Stomach (tissue), 8 donors: ENCODE measurements at regions not wholly inside any gene's neighbourhood (a gene's known extent, or its start where the extent isn't known, plus 50 kb on each side); places are given as distances from the start of the nearest gene placed in this dataset.

ENCODE experiments used
- DNase-seq, 2 donors: peaks; one replicate each; pipeline versions ENCODE4 v3.0.0 to v3.0.0-alpha.2; 2013 to 2019
- H3K27ac ChIP-seq, 5 donors: fragments of 200-600 bp in 4 of 5; sonication (generic) in 4 of 5; one replicate each; pipeline ENCODE4 v1.5.1; 2013 to 2019; ENCODE audit warnings: mild to moderate bottlenecking in 1 of 5, moderate library complexity in 1 of 5
- H3K27me3 ChIP-seq, 3 donors: fragments of 200-600 bp; sonication (generic); one replicate each; pipeline ENCODE4 v1.5.1; 2017 to 2019; ENCODE audit warnings: mixed run types in 1 of 3
- H3K36me3 ChIP-seq, 4 donors: fragments of 200-600 bp; sonication (generic); 1 replicate in 3 of 4; 2 replicates in 1 of 4; pipeline ENCODE4 v1.5.1; 2016 to 2019
- H3K4me1 ChIP-seq, 4 donors: fragments of 200-600 bp; sonication (generic); one replicate each; pipeline ENCODE4 v1.5.1; 2016 to 2019
- H3K4me3 ChIP-seq, 4 donors: fragments of 200-600 bp; sonication (generic) in 3 of 4; one replicate each; pipeline ENCODE4 v1.5.1; 2016 to 2019; ENCODE audit warnings: mild to moderate bottlenecking in 1 of 4
- H3K9me3 ChIP-seq, 4 donors: fragments of 200-600 bp; sonication (generic); one replicate each; pipeline ENCODE4 v1.5.1; 2016 to 2019
- EP300 ChIP-seq: sonication (generic); formaldehyde crosslinking; IDR thresholded peaks from one replicate; pipeline ENCODE4 v1.6.1; 2017; ENCODE audit warnings: antibody characterized with exemption
- POLR2A ChIP-seq, 4 donors: fragments of 450-650 bp; IDR thresholded peaks; one replicate each; pipeline ENCODE4 v1.6.1; 2016; ENCODE audit warnings: antibody characterized with exemption in 4 of 4, control low read depth in 2 of 4, mild to moderate bottlenecking in 1 of 4, moderate library complexity in 1 of 4
- POLR2AphosphoS5 ChIP-seq, 3 donors: sonication (generic); formaldehyde crosslinking; IDR thresholded peaks; one replicate each; pipeline ENCODE4 v1.6.1; 2016; ENCODE audit warnings: antibody characterized with exemption in 3 of 3
- WGBS, 5 donors: extraction: QIAGEN DNeasy Blood & Tissue Kit in 3 of 5; methylation state at CpG; one replicate each; pipeline versions ENCODE4 v1.1.5 to v1.1.7; 2013 to 2018; 5-methylcytosine and 5-hydroxymethylcytosine counted together
- intact Hi-C: fragments of 100-400 bp; cut with DNase I; formaldehyde crosslinking; loops from one replicate; pipeline ENCODE4 v1.15.1; 2023; ENCODE audit warnings: low total_unique reads
- TF ChIP-seq, protein P1 (sequence below), 7 experiments: fragments of 450-650 bp in 4 of 7; fragments of 200-600 bp in 3 of 7; sonication (generic) in 3 of 7; IDR thresholded peaks; one replicate each; pipeline ENCODE4 v1.5.1; 2016 to 2019; ENCODE audit warnings: antibody characterized with exemption in 7 of 7, control low read depth in 2 of 7, mild to moderate bottlenecking in 1 of 7
- donor health status: healthy with polysubstance abuse.
- donor health status: Bipolar disorder and iron deficiency.
- donor health status: healthy.

- DNase-seq, result no peak
- H3K4me1 ChIP-seq, result peaks cover 0 to 8% (median 4%) of the 10 kb centered on the region in 4 donors
- TF ChIP-seq, protein P1, sequence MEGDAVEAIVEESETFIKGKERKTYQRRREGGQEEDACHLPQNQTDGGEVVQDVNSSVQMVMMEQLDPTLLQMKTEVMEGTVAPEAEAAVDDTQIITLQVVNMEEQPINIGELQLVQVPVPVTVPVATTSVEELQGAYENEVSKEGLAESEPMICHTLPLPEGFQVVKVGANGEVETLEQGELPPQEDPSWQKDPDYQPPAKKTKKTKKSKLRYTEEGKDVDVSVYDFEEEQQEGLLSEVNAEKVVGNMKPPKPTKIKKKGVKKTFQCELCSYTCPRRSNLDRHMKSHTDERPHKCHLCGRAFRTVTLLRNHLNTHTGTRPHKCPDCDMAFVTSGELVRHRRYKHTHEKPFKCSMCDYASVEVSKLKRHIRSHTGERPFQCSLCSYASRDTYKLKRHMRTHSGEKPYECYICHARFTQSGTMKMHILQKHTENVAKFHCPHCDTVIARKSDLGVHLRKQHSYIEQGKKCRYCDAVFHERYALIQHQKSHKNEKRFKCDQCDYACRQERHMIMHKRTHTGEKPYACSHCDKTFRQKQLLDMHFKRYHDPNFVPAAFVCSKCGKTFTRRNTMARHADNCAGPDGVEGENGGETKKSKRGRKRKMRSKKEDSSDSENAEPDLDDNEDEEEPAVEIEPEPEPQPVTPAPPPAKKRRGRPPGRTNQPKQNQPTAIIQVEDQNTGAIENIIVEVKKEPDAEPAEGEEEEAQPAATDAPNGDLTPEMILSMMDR (IDR thresholded peaks at IDR 0.05), result no peak
- no peak for TF ChIP-seq POLR2AphosphoS5 (IDR thresholded peaks at IDR 0.05)
- TF ChIP-seq EP300, result no peak
- TF ChIP-seq POLR2A (IDR thresholded peaks at IDR 0.05), result no peak
- no peaks in the 10 kb centered on the region for H3K9me3 ChIP-seq
- intact Hi-C loops, result no loop called here
- no peaks in the 10 kb centered on the region for H3K27me3 ChIP-seq
- no peak overlapping the region for H3K4me3 ChIP-seq
- H3K27ac ChIP-seq, result no peak overlapping the region
- 60 to 84% (median 82%) methylated on average over 6 of the region's 6 CpGs for WGBS, 5 donors
- no peaks in the 10 kb centered on the region for H3K36me3 ChIP-seq
These were observed 272.8 kb upstream of the GATB start for GRCh38 chr4:152033621-152034020.

DNA sequence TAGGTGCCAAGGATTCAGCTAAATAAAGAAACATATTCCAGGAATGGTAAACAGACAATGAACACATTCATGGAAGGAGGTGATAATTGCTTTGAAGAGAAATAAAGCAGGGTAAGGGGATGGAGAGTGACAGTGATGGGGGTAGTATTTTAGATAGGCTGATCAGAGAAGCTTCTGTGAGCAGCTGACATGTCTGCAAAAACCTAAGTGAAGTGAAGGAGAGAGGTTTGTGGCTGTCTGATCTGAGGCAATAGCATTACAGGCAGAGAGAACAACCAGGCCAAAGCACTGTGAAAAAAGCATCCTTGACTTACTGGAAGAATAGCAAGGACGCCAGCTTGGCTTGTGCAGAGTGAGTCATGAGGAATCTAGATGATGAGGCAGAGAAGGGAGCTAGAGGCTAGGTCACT lies 271.9 kb upstream of the GATB start:
- Histone ChIP-seq H3K27ac (peak overlapping the region in 2 of 5 donors; percentile 22 to 52), H3K4me1 (no peaks in the 10 kb centered on the region), H3K9me3 (no peaks in the 10 kb centered on the region), H3K4me3 (no peak overlapping the region), H3K27me3 (no peaks in the 10 kb centered on the region), H3K36me3 (no peaks in the 10 kb centered on the region)
- 40 to 81% (median 75%) methylated on average over 1 of the region's 1 CpG for WGBS, 5 donors
- intact Hi-C loops, result no loop called here
- TF ChIP-seq POLR2AphosphoS5 (IDR thresholded peaks at IDR 0.05) (peak in 1 of 3 donors; percentile 69), POLR2A (IDR thresholded peaks at IDR 0.05) (no peak)
- no peak for DNase-seq

- no peak for DNase-seq
- no peaks in the 10 kb centered on the region for H3K36me3 ChIP-seq
- intact Hi-C loops, result no loop called here
- no peaks in the 10 kb centered on the region for H3K4me1 ChIP-seq
- 81 to 92% (median 91%) methylated on average over 6 of the region's 6 CpGs for WGBS, 5 donors
- H3K4me3 ChIP-seq, result no peak overlapping the region
- TF ChIP-seq, protein P1 (IDR thresholded peaks at IDR 0.05), result no peak
- TF ChIP-seq POLR2AphosphoS5 (IDR thresholded peaks at IDR 0.05), result no peak
- no peak for TF ChIP-seq EP300
- TF ChIP-seq POLR2A (IDR thresholded peaks at IDR 0.05), result no peak
- no peak overlapping the region for H3K27ac ChIP-seq
- no peaks in the 10 kb centered on the region for H3K27me3 ChIP-seq
- H3K9me3 ChIP-seq, result no peaks in the 10 kb centered on the region
These were observed 268.8 kb upstream of the GATB start for GRCh38 chr4:152029631-152030030.

DNA sequence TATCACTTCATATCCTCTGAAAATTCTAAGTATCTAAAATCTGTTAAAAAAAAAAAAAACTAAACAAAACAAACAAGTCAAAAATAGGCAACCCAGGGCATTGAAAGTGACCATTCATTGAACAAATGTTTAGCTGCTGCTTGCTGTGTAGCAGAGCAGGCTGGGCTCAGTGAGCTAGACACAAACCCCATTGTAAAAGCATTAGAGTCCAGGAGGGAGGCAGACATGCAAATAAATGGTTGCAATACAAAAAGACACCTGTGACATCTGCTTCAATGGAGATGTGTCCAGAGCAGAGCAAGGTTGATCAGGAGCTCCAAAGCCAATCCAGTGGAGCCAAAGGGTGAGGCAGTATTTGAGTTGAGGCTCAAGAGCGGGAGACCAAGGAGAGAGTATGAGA lies 267.3 kb upstream of the GATB start:
- no peak overlapping the region for H3K27ac ChIP-seq
- no peak for DNase-seq
- H3K9me3 ChIP-seq, result no peaks in the 10 kb centered on the region
- TF ChIP-seq, protein P1 (IDR thresholded peaks at IDR 0.05), result no peak
- TF ChIP-seq POLR2AphosphoS5 (IDR thresholded peaks at IDR 0.05) (no peak), EP300 (no peak), POLR2A (IDR thresholded peaks at IDR 0.05) (no peak)
- 91 to 100% (median 95%) methylated on average over 1 of the region's 1 CpG for WGBS, 5 donors
- intact Hi-C loops, result no loop called here
- no peaks in the 10 kb centered on the region for H3K4me1 ChIP-seq
- H3K27me3 ChIP-seq, result no peaks in the 10 kb centered on the region
- no peak overlapping the region for H3K4me3 ChIP-seq
- H3K36me3 ChIP-seq, result no peaks in the 10 kb centered on the region

DNA sequence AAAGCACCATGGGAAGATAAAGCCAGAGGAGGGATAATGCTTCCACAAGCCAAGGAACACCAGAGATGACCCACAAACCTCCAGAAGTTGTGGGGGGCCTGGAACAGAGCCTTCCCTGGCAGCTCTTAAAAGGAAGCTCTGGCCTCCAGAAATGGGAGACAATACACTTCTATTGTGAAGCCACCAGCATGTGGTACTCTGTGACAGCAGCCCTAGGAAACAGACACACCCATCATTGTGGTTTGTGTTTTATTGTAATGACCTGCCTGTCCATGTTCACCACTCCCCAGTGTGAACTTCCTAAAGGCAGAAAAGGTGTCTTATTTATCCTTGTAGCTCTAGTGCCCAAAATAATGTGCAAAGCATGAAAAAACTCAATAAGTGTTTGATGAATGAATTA lies 264.1 kb upstream of the GATB start:
- Histone ChIP-seq H3K4me3 (no peak overlapping the region), H3K27ac (no peak overlapping the region), H3K4me1 (no peaks in the 10 kb centered on the region), H3K9me3 (no peaks in the 10 kb centered on the region), H3K36me3 (no peaks in the 10 kb centered on the region), H3K27me3 (no peaks in the 10 kb centered on the region)
- DNase-seq, result no peak
- TF ChIP-seq POLR2A (IDR thresholded peaks at IDR 0.05) (no peak), POLR2AphosphoS5 (IDR thresholded peaks at IDR 0.05) (no peak), EP300 (no peak)
- TF ChIP-seq, protein P1 (IDR thresholded peaks at IDR 0.05), result no peak
- intact Hi-C loops, result no loop called here
